Uterus (tissue), 2 donors: ENCODE measurements at regions not wholly inside any gene's neighbourhood (a gene's known extent, or its start where the extent isn't known, plus 50 kb on each side); places are given as distances from the start of the nearest gene placed in this dataset.

ENCODE experiments used
- CTCF ChIP-seq, 4 experiments: fragments of 200-600 bp in 2 of 4; fragments of 450-650 bp in 2 of 4; sonication (generic) in 2 of 4; IDR thresholded peaks; one replicate each; pipeline ENCODE4 v1.5.1; 2016 to 2019; ENCODE audit warnings: antibody characterized with exemption in 4 of 4, mild to moderate bottlenecking in 2 of 4, moderate library complexity in 1 of 4
- POLR2A ChIP-seq, 2 donors: fragments of 450-650 bp; IDR thresholded peaks; one replicate each; pipeline ENCODE4 v1.6.1; 2016; ENCODE audit warnings: antibody characterized with exemption in 2 of 2, mild to moderate bottlenecking in 1 of 2, moderate library complexity in 1 of 2

DNA sequence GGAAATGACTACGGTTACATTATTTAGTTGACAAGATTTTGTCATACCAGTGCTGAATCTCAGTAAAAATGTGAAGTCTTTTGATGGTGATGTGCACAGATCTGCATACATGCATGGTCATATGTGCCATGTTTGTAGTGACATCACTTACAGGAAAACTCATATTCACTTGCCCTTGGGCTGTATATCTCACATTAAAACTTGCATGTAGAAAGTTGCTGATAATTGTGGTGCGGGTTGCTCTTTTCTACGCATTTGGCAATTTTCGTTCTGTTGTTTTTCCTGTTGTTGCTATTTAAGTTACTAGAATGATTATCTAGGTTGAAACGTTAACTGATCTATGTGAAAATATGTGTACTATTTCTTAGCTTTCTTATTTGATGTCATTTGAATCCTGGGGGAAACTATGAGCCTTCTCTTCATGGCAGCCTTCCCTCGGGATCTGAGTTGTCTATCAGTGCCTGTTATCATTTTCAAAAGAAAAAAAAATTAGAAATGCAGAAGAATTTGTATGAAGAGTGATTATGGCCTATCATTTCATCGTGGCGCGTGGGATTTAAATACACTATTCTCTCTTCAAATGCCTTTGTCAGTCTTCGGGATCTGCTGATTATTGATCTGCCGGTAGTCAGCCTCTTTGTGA lies 296.6 kb downstream of the TMX3 start:
- no peak for TF ChIP-seq CTCF (IDR thresholded peaks at IDR 0.05)
- TF ChIP-seq POLR2A (IDR thresholded peaks at IDR 0.05): no peak
